ENCODE measurements at regions not wholly inside any gene's neighbourhood (a gene's known extent, or its start where the extent isn't known, plus 50 kb on each side); places are given as distances from the start of the nearest gene placed in this dataset.
"Not testable (repeated sequence)": the region's sequence is repeated elsewhere in the genome, so short reads cannot be mapped to it uniquely, and the experiment has no call there.

DNA sequence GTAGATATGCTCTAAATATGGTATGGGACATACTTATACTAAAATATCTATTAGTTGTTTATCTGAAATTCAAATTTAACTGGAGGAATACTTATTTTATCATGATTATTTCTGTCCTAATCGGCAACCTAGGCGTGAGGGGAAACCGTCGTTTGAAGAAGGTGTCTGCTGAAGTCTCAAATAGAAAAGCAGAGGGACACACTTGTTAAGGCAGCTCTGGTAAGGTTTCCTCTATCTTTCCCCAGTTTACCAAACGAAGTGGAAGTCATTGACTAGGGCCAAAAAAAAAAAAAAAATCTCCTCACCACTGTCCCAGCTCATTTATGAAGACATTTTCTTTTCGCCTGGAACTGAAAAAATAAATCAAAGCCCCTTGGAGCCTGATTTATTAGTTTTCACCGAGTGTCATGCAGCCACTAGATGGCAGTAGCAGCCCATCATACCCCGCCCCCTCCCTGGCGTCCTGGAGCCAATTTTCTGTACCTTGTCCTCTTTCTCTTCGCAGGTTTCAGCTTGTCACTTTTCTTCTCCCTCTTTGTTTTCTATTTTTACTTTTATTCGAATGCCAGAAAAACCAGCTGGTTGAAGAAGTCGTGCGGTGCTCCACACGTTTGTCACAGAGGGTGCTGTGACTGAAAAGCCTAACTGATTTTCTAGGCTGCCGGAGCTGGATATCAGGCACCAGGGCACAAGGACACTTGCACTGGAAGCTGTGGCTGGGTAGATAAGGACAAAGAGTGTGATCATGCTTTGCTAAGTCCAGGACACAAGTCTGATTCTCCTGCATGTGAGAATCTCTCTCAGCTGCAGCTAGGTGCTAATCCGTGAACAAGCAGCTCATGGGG, 238.7 kb downstream of the ZPLD1 start:
- intact Hi-C loops (cut with DNase I) = loop anchor here (5.0 kb wide), 1 partner anchor 69 kb away; no protein-coding TSS in a partner anchor
- peak; percentile 75 for DNase-seq (ENCODE audit: low spot score)

DNA sequence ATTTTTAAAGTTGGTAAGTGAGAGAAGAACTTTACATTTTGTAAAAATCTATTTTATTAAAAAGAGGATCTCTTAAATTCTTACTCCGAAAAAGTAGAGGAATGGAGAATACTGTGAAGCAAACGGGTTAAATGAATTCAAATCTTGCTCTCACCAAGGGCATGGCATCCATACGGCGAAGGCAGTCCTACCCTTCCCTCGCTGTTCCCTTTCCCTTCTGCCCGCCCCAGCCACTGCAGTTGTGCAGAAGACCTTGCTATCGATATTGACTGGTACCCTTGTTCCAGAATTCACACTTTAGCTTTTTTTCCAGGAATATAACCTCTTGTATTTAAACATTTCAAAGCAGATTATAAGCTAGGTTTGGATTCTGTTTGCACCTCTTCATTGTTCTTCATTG, 239.5 kb downstream of the ZPLD1 start:
- no peak for DNase-seq (ENCODE audit: low spot score)
- intact Hi-C loops (cut with DNase I) = loop anchor here (5.0 kb wide), 1 partner anchor 68 kb away; no protein-coding TSS in a partner anchor

- no peak for DNase-seq (ENCODE audit: low spot score)
- intact Hi-C loops (cut with DNase I) = no loop called here
Observed at GRCh38 chr3:102676424-102676823, 241.6 kb downstream of the ZPLD1 start.

DNA sequence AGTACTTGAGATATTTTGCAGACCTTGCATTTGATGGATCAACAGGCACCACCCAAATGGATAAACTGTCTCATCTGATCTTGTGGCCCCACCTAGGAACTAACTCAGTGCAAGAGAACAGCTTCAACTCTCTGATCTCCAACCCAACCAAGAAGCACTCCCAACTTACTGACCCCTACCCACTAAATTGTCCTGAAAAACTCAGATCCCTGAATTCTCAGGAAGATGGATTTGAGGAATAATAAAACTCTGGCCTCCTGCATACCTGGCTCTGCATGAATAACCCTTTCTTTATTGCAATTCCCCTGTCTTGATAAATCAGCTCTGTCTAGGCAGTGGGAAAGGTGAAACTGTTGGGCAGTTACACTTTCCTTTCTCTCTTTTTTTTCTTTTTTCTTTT, 247.9 kb downstream of the ZPLD1 start:
- intact Hi-C loops (cut with DNase I) = no loop called here
- no peak for DNase-seq (ENCODE audit: low spot score)

DNA sequence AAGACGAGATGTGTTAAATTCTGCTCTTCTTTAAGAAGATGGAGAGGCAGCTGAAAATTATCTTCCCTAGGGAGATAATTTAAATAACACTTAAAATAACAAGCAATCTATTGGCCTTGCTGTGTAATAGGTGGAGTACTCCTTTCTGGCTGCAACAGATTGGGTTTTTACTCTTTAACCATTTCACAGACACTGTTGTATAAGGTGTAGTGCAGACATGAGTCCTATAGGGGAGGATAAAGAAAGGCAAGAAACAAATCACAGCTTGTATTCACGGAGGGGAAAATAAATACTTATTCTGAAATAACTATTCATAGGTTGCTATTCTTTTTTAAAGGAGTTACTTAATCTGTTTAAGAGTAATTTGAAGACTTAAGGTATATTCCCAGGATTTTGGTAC, 252.0 kb downstream of the ZPLD1 start:
- intact Hi-C loops (cut with DNase I) = no loop called here
- no peak for DNase-seq (ENCODE audit: low spot score)

GRCh38 chr3:102687851-102688555, 253.2 kb downstream of the ZPLD1 start:
- DNase-seq (ENCODE audit: low spot score) = no peak
- intact Hi-C loops (cut with DNase I) = no loop called here

GRCh38 chr3:102688556-102688930, 253.7 kb downstream of the ZPLD1 start:
- DNase-seq (ENCODE audit: low spot score) = no peak
- intact Hi-C loops (cut with DNase I) = no loop called here

- intact Hi-C loops (cut with DNase I) = no loop called here
- DNase-seq (ENCODE audit: low spot score) = no peak
Observed at GRCh38 chr3:102691507-102691906, 256.7 kb downstream of the ZPLD1 start.

- no peak for DNase-seq (ENCODE audit: low spot score)
- intact Hi-C loops (cut with DNase I) = no loop called here
Observed at GRCh38 chr3:102699104-102699818, 264.4 kb downstream of the ZPLD1 start.

- intact Hi-C loops (cut with DNase I) = no loop called here
- DNase-seq (ENCODE audit: low spot score) = no peak
Observed at GRCh38 chr3:102699819-102700140, 265.0 kb downstream of the ZPLD1 start.

DNA sequence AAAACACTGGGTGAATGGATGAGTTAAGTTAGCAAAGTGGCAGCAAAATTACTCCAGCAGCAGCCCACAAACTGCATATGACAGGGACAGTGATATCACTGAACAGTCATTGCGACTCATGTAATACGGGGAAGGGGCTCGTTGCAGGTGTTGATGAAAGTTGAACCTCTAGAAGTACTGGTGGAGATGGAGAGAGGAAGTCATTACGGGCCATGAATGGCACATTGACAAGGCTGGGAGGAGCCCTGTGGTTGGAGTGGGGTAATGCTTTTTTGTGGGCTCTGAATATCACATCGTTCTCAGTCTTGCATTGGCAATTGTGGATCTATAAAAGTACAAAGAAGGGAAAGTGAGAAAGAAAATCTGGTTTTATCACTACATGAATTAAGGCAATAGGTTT, 278.1 kb downstream of the ZPLD1 start:
- intact Hi-C loops (cut with DNase I) = no loop called here

GRCh38 chr3:102714567-102714966, 279.8 kb downstream of the ZPLD1 start:
- no peak for DNase-seq (ENCODE audit: low spot score)
- intact Hi-C loops (cut with DNase I) = no loop called here

More for the DNA sequence above, 278.1 kb downstream of the ZPLD1 start:
- DNase-seq (ENCODE audit: low spot score) = no peak

- DNase-seq (ENCODE audit: low spot score) = no peak
- intact Hi-C loops (cut with DNase I) = no loop called here
Observed at GRCh38 chr3:102715030-102715697, 280.3 kb downstream of the ZPLD1 start.

DNA sequence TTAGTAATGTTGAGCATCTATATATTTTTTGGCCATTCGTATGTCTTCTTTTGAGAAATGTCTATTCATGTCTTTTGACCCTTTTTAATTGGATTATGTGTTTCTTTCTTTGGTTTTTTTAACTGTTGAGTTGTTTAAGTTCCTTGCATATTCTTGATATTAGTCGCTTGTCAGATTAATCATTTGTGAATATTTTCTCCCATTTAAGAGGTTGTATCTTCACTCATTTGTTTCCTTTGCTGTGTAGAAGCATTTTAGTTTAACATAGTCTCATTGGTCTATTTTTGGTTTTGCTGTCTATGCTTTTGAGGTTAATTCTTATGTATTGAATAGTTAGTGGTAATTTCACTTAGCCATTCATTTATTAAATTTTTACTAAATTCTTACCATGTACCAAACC, 283.8 kb downstream of the ZPLD1 start:
- no peak for DNase-seq (ENCODE audit: low spot score)
- intact Hi-C loops (cut with DNase I) = no loop called here

GRCh38 chr3:102722317-102722716, 287.5 kb downstream of the ZPLD1 start:
- intact Hi-C loops (cut with DNase I) = no loop called here
- DNase-seq (ENCODE audit: low spot score) = no peak

- DNase-seq (ENCODE audit: low spot score) = no peak
- intact Hi-C loops (cut with DNase I) = no loop called here
Observed at GRCh38 chr3:102727340-102727739, 292.5 kb downstream of the ZPLD1 start.

- DNase-seq (ENCODE audit: low spot score); intact Hi-C loops (cut with DNase I): not testable (repeated sequence)
Observed at GRCh38 chr3:102732581-102732980, 297.8 kb downstream of the ZPLD1 start.

DNA sequence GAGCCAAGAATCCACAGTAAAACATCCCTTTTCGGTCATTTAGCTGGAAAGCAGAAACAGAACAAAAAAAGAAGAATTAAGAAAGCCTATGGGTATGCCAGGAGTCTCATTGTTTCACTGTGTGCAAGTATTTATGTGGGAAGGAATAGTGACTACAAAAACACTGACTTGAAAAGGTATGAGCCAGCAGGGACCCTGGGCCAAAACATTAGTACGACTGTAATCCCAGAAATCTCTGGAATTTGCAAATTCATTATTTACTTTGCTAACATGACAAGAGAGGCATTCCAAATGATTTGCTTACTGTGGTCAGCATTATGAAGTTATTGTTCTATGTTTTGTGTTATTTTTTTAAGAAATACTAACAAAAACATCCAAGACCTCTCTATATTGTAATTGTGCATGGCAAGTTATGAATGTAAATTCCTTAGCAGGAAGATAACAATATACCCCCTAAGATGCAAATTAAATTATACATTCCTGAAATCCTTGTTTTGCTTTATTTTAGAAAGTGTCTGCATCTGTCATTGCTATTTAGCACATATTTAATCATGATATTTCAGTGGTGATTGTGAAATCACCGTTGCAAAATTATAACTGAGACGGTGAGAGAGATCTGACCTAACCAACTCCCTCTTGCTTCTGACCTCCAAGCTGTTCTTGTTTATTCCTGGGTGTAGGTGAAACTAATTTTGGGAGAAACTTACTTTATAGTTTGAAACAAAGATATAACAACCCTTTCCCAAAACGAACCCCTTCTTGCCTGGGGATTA, 299.2 kb downstream of the ZPLD1 start:
- intact Hi-C loops (cut with DNase I) = no loop called here
- DNase-seq (ENCODE audit: low spot score) = no peak

GRCh38 chr3:102735311-102735710, 300.5 kb downstream of the ZPLD1 start:
- DNase-seq (ENCODE audit: low spot score) = no peak
- intact Hi-C loops (cut with DNase I) = no loop called here
